ENCODE measurements at regions not wholly inside any gene's neighbourhood (a gene's known extent, or its start where the extent isn't known, plus 50 kb on each side); places are given as distances from the start of the nearest gene placed in this dataset.

DNA sequence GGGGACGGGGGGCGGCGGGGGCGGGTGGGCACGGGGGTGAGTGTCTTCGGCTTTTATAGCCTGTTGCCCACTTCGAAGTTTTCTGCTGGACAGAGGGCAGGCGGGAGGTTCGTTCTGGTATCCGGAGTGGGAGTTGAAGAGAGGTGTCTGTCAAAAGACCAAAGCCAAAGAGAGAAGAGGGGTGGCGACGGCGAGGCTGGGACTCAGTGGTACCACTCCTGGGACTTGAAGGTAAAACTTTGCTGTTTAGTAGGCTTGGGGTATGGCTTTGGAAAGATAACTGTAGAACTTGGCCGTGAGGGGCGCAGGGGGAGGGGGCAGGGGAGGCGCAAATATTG, 215.8 kb upstream of the DTNA start:
- no peaks in the 10 kb centered on the region for H3K9me3 Mint-ChIP-seq
- peaks cover 26% of the 10 kb centered on the region for H3K79me2 ChIP-seq (replicated peaks; ENCODE audit: insufficient read depth)
- peak; percentile 32 for ATAC-seq
- no peak overlapping the region for H2AFZ ChIP-seq
- peak overlapping the region; percentile 86 for H3K4me3 Mint-ChIP-seq
- H4K20me1 ChIP-seq (replicated peaks; ENCODE audit: insufficient read depth) = no peaks in the 10 kb centered on the region
- peak overlapping the region; percentile 73; the same call in 1 of the 2 replicates for H3K27ac Mint-ChIP-seq
- TF ChIP-seq ZNF331 (CRISPR knock-in tag; IDR thresholded peaks at IDR 0.05; ENCODE audit: low read depth) (no peak), EZH2phosphoT487 (IDR thresholded peaks at IDR 0.05; ENCODE audit: unreplicated experiment) (no peak), POLR2AphosphoS5 (IDR thresholded peaks at IDR 0.05; ENCODE audit: low read depth) (no peak), ZNF114 (CRISPR knock-in tag; IDR thresholded peaks at IDR 0.05) (no peak), NANOG (IDR thresholded peaks at IDR 0.05; ENCODE audit: borderline replicate concordance) (no peak)
- TF ChIP-seq, protein P1, sequence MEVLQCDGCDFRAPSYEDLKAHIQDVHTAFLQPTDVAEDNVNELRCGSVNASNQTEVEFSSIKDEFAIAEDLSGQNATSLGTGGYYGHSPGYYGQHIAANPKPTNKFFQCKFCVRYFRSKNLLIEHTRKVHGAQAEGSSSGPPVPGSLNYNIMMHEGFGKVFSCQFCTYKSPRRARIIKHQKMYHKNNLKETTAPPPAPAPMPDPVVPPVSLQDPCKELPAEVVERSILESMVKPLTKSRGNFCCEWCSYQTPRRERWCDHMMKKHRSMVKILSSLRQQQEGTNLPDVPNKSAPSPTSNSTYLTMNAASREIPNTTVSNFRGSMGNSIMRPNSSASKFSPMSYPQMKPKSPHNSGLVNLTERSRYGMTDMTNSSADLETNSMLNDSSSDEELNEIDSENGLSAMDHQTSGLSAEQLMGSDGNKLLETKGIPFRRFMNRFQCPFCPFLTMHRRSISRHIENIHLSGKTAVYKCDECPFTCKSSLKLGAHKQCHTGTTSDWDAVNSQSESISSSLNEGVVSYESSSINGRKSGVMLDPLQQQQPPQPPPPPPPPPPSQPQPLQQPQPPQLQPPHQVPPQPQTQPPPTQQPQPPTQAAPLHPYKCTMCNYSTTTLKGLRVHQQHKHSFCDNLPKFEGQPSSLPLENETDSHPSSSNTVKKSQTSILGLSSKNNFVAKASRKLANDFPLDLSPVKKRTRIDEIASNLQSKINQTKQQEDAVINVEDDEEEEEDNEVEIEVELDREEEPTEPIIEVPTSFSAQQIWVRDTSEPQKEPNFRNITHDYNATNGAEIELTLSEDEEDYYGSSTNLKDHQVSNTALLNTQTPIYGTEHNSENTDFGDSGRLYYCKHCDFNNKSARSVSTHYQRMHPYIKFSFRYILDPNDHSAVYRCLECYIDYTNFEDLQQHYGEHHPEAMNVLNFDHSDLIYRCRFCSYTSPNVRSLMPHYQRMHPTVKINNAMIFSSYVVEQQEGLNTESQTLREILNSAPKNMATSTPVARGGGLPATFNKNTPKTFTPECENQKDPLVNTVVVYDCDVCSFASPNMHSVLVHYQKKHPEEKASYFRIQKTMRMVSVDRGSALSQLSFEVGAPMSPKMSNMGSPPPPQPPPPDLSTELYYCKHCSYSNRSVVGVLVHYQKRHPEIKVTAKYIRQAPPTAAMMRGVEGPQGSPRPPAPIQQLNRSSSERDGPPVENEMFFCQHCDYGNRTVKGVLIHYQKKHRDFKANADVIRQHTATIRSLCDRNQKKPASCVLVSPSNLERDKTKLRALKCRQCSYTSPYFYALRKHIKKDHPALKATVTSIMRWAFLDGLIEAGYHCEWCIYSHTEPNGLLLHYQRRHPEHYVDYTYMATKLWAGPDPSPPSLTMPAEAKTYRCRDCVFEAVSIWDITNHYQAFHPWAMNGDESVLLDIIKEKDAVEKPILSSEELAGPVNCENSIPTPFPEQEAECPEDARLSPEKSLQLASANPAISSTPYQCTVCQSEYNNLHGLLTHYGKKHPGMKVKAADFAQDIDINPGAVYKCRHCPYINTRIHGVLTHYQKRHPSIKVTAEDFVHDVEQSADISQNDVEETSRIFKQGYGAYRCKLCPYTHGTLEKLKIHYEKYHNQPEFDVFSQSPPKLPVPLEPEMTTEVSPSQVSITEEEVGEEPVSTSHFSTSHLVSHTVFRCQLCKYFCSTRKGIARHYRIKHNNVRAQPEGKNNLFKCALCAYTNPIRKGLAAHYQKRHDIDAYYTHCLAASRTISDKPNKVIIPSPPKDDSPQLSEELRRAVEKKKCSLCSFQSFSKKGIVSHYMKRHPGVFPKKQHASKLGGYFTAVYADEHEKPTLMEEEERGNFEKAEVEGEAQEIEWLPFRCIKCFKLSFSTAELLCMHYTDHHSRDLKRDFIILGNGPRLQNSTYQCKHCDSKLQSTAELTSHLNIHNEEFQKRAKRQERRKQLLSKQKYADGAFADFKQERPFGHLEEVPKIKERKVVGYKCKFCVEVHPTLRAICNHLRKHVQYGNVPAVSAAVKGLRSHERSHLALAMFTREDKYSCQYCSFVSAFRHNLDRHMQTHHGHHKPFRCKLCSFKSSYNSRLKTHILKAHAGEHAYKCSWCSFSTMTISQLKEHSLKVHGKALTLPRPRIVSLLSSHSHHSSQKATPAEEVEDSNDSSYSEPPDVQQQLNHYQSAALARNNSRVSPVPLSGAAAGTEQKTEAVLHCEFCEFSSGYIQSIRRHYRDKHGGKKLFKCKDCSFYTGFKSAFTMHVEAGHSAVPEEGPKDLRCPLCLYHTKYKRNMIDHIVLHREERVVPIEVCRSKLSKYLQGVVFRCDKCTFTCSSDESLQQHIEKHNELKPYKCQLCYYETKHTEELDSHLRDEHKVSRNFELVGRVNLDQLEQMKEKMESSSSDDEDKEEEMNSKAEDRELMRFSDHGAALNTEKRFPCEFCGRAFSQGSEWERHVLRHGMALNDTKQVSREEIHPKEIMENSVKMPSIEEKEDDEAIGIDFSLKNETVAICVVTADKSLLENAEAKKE (CRISPR knock-in tag; IDR thresholded peaks at IDR 0.05) = no peak
- TF ChIP-seq, protein P2, sequence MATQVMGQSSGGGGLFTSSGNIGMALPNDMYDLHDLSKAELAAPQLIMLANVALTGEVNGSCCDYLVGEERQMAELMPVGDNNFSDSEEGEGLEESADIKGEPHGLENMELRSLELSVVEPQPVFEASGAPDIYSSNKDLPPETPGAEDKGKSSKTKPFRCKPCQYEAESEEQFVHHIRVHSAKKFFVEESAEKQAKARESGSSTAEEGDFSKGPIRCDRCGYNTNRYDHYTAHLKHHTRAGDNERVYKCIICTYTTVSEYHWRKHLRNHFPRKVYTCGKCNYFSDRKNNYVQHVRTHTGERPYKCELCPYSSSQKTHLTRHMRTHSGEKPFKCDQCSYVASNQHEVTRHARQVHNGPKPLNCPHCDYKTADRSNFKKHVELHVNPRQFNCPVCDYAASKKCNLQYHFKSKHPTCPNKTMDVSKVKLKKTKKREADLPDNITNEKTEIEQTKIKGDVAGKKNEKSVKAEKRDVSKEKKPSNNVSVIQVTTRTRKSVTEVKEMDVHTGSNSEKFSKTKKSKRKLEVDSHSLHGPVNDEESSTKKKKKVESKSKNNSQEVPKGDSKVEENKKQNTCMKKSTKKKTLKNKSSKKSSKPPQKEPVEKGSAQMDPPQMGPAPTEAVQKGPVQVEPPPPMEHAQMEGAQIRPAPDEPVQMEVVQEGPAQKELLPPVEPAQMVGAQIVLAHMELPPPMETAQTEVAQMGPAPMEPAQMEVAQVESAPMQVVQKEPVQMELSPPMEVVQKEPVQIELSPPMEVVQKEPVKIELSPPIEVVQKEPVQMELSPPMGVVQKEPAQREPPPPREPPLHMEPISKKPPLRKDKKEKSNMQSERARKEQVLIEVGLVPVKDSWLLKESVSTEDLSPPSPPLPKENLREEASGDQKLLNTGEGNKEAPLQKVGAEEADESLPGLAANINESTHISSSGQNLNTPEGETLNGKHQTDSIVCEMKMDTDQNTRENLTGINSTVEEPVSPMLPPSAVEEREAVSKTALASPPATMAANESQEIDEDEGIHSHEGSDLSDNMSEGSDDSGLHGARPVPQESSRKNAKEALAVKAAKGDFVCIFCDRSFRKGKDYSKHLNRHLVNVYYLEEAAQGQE (IDR thresholded peaks at IDR 0.05; ENCODE audit: unreplicated experiment) = no peak
- TF ChIP-seq, protein P3, sequence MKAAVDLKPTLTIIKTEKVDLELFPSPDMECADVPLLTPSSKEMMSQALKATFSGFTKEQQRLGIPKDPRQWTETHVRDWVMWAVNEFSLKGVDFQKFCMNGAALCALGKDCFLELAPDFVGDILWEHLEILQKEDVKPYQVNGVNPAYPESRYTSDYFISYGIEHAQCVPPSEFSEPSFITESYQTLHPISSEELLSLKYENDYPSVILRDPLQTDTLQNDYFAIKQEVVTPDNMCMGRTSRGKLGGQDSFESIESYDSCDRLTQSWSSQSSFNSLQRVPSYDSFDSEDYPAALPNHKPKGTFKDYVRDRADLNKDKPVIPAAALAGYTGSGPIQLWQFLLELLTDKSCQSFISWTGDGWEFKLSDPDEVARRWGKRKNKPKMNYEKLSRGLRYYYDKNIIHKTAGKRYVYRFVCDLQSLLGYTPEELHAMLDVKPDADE (IDR thresholded peaks at IDR 0.05) = no peak
- H3K4me3 ChIP-seq = peak overlapping the region; percentile 61
- DNase-seq (ENCODE audit: low spot score) = peak; percentile 40
- peak overlapping the region; percentile 77 for H3K4me2 ChIP-seq
- H3K27ac ChIP-seq (ENCODE audit: low read depth) = no peak overlapping the region
- no peaks in the 10 kb centered on the region for H3K9me2 ChIP-seq (ENCODE audit: insufficient read depth)
- H3K4me1 Mint-ChIP-seq = peaks cover 37% of the 10 kb centered on the region
- H3K36me3 ChIP-seq (ENCODE audit: insufficient read depth) = no peaks in the 10 kb centered on the region
- no peaks in the 10 kb centered on the region for H3F3A ChIP-seq (replicated peaks; ENCODE audit: low read depth)
- no peaks in the 10 kb centered on the region; the same call in 2 of the 3 replicates for H3K36me3 Mint-ChIP-seq (ENCODE audit: low read depth)
- H3K27me3 Mint-ChIP-seq (ENCODE audit: insufficient read depth, low read depth, poor library complexity) = peaks cover 6% of the 10 kb centered on the region
- H3K4me1 ChIP-seq (ENCODE audit: insufficient read depth) = peaks cover 39% of the 10 kb centered on the region
- H3K27me3 ChIP-seq (ENCODE audit: insufficient read depth) = no peaks in the 10 kb centered on the region; the same call in 1 of the 2 replicates

Measured in GM23338 (cell line).